Endothelial cell of umbilical vein (primary cell): ENCODE measurements at regions not wholly inside any gene's neighbourhood (a gene's known extent, or its start where the extent isn't known, plus 50 kb on each side); places are given as distances from the start of the nearest gene placed in this dataset.

Source experiments
- BruUV-seq: library from RNA; stranded (reverse); fragments of 400-500 nt; replicated peaks from 2 replicates; lab custom pipeline; 2021; lab: Mats Ljungman, UMichigan
- CTCF ChIA-PET: fragments of 300-600, 350-600 bp; sonication (Branson Sonifier 250); formaldehyde crosslinking; loops from one replicate; lab custom pipeline; 2021; ENCODE audit warnings: antibody characterized with exemption, inconsistent platforms; lab: Charles Lee
- POLR2A ChIA-PET: fragments of 300-600, 350-600 bp; sonication (Branson Sonifier 250); formaldehyde crosslinking; loops from one replicate; lab custom pipeline; 2021; ENCODE audit warnings: antibody characterized with exemption, inconsistent platforms; lab: Charles Lee
- DNase-seq: peaks from one replicate; pipeline ENCODE4 v3.0.0-alpha.2; 2011; ENCODE audit warnings: low read depth, low spot score
- FAIRE-seq: peaks from 2 replicates; lab custom pipeline; 2011; peaks lifted over from hg19 to GRCh38; lab: Jason Lieb, UNC
- H2AFZ ChIP-seq: 2 replicates; pipeline ENCODE4 v1.6.0; 2012; ENCODE audit warnings: low read depth, low read length, control low read depth, inconsistent platforms
- H3K27ac ChIP-seq: 2 replicates; pipeline ENCODE4 v1.5.1; 2011; ENCODE audit warnings: low read depth, mild to moderate bottlenecking, control low read depth, low read length, moderate library complexity; ENCODE audit not compliant: insufficient read depth
- H3K27me3 ChIP-seq, 2 experiments: 2 replicates each; pipeline versions ENCODE4 v1.6.0 to v1.6.1; 2011; ENCODE audit warnings: low read length in 2 of 2, mixed read lengths in 1 of 2; ENCODE audit not compliant: control insufficient read depth in 2 of 2, insufficient read depth in 2 of 2
- H3K36me3 ChIP-seq, 2 experiments: 2 replicates in 1 of 2; 3 replicates in 1 of 2; pipeline ENCODE4 v1.5.1; 2011; ENCODE audit warnings: low read length in 2 of 2, mild to moderate bottlenecking in 1 of 2, moderate library complexity in 1 of 2; ENCODE audit not compliant: control insufficient read depth in 2 of 2, insufficient read depth in 2 of 2; ENCODE audit errors: extremely low read depth in 1 of 2
- H3K4me1 ChIP-seq: 3 replicates; pipeline ENCODE4 v1.5.1; 2011; ENCODE audit warnings: mild to moderate bottlenecking, low read length; ENCODE audit not compliant: control insufficient read depth, insufficient read depth; ENCODE audit errors: extremely low read depth
- H3K4me2 ChIP-seq: 2 replicates; pipeline ENCODE4 v1.6.1; 2011; ENCODE audit warnings: low read length, control low read depth, mixed read lengths; ENCODE audit not compliant: insufficient read depth
- H3K4me3 ChIP-seq, 3 experiments: fragments of 200-600 bp in 1 of 3; sonication (generic), shearing (Covaris generic) in 1 of 3; replicated peaks in 1 of 3; 2 replicates each; pipeline ENCODE4 v1.5.1; 2011 to 2016; ENCODE audit warnings: control low read depth in 3 of 3, low read length in 3 of 3, mild to moderate bottlenecking in 2 of 3, inconsistent platforms in 1 of 3, low read depth in 1 of 3, moderate library complexity in 1 of 3; ENCODE audit not compliant: insufficient read depth in 1 of 3
- H3K79me2 ChIP-seq: 2 replicates; pipeline ENCODE4 v1.6.0; 2012; ENCODE audit warnings: low read length, inconsistent platforms; ENCODE audit not compliant: control insufficient read depth, insufficient read depth
- H3K9ac ChIP-seq: replicated peaks from 2 replicates; pipeline ENCODE3; 2011; ENCODE audit warnings: low read length, control low read depth; ENCODE audit not compliant: insufficient read depth; ENCODE audit errors: extremely low read depth
- H3K9me1 ChIP-seq: replicated peaks from 3 replicates; pipeline ENCODE4 v1.6.0; 2011; ENCODE audit warnings: mild to moderate bottlenecking, low read length; ENCODE audit not compliant: control insufficient read depth, insufficient read depth; ENCODE audit errors: extremely low read depth
- H3K9me3 ChIP-seq: replicated peaks from 2 replicates; pipeline ENCODE4 v1.5.1; 2012; ENCODE audit warnings: low read length, inconsistent platforms; ENCODE audit not compliant: control insufficient read depth, insufficient read depth
- H4K20me1 ChIP-seq: replicated peaks from 2 replicates; pipeline ENCODE3; 2011; ENCODE audit warnings: mild to moderate bottlenecking, low read length; ENCODE audit not compliant: control insufficient read depth, insufficient read depth; ENCODE audit errors: extremely low read depth
- EZH2 ChIP-seq: IDR thresholded peaks from 2 replicates; pipeline ENCODE4 v1.6.1; 2012; ENCODE audit warnings: borderline replicate concordance, low read depth, mild to moderate bottlenecking, moderate library complexity, low read length, inconsistent platforms; ENCODE audit not compliant: severe bottlenecking
- FOS ChIP-seq: IDR thresholded peaks from 2 replicates; pipeline ENCODE4 v1.6.1; 2011; ENCODE audit warnings: mild to moderate bottlenecking, low read length, moderate library complexity, borderline replicate concordance; ENCODE audit not compliant: insufficient read depth
- GATA2 ChIP-seq: IDR thresholded peaks from 2 replicates; pipeline ENCODE4 v1.7.0; 2011; ENCODE audit warnings: low read depth, mild to moderate bottlenecking, moderate library complexity, mixed read lengths, low read length; ENCODE audit not compliant: insufficient read length, insufficient read depth
- JUN ChIP-seq: IDR thresholded peaks from 2 replicates; pipeline ENCODE4 v1.6.1; 2011; ENCODE audit warnings: borderline replicate concordance, low read depth; ENCODE audit not compliant: insufficient read length, insufficient read depth
- MYC ChIP-seq: IDR thresholded peaks from one replicate; pipeline ENCODE4 v1.6.1; 2011; ENCODE audit warnings: mild to moderate bottlenecking, low read depth, low read length
- POLR2A ChIP-seq: IDR thresholded peaks from 2 replicates; pipeline ENCODE4 v1.6.1; 2012; ENCODE audit warnings: low read depth, mild to moderate bottlenecking, control low read depth, low read length
- POLR2AphosphoS5 ChIP-seq: IDR thresholded peaks from 2 replicates; pipeline ENCODE4 v1.6.1; 2012; ENCODE audit warnings: low read depth, mild to moderate bottlenecking, control low read depth, low read length, moderate library complexity; ENCODE audit not compliant: insufficient read depth
- dilution Hi-C: fragments of 300-500 bp; cut with MboI; formaldehyde crosslinking; loops from one replicate; pipeline ENCODE4 v1.15.0; 2019; ENCODE audit warnings: low sequenced_read_pairs; ENCODE audit not compliant: extremely low pct_ligation_motif_present
- intact Hi-C: fragments of 100-400 bp; cut with micrococcal nuclease; formaldehyde crosslinking; loops from one replicate; pipeline ENCODE4 v1.10.0; 2022
- TF ChIP-seq, protein P1 (sequence below), 2 donors: IDR thresholded peaks; 1 replicate in 1 of 2; 2 replicates in 1 of 2; pipeline ENCODE4 v1.5.1; 2011; ENCODE audit warnings: low read length in 2 of 2, mild to moderate bottlenecking in 2 of 2, moderate library complexity in 2 of 2, control low read depth in 1 of 2, inconsistent platforms in 1 of 2, low read depth in 1 of 2; ENCODE audit not compliant: insufficient read depth in 1 of 2; ENCODE audit errors: extremely low read depth in 1 of 2
- TF ChIP-seq, protein P2 (sequence below): IDR thresholded peaks from 2 replicates; pipeline ENCODE4 v1.6.1; 2011; ENCODE audit not compliant: insufficient read depth, insufficient read length

DNA sequence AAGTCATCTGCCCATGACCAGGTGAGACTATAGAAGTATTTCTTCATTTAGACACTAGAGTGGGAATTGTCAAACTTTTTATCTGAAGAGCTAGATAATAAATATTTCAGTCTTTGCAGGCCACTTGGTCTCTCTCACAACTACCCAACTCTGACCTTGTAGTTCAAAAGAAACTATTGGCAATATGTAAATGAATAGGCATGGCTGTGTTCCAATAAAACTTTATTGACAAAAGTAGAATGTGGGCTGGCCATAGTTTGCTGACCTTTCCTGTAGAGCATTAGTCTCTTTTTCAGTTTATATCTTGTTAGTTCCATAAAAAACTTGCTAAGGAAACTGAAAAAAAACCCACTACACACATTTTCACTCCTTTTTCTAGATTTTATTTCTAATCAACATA, 535.5 kb downstream of the PRR16 start:
- ChIA-PET CTCF (interaction anchor here (1.1 to 1.6 kb wide), 2 partner anchors 10 to 11 kb away, joined by 3 to 5 read pairs; no protein-coding TSS in a partner anchor), POLR2A (no interaction called here)
- Histone ChIP-seq H3K36me3 (no peaks in the 10 kb centered on the region), H3K9me3 (no peaks in the 10 kb centered on the region), H3K79me2 (no peaks in the 10 kb centered on the region), H3K27me3 (no peaks in the 10 kb centered on the region), H3K9ac (no peak overlapping the region), H3K4me1 (peaks cover 1% of the 10 kb centered on the region), H3K4me2 (no peak overlapping the region), H2AFZ (no peak overlapping the region), H3K4me3 (no peak overlapping the region), H3K9me1 (no peaks in the 10 kb centered on the region), H4K20me1 (no peaks in the 10 kb centered on the region), H3K27ac (no peak overlapping the region)
- TF ChIP-seq MYC: no peak
- TF ChIP-seq GATA2: no peak
- TF ChIP-seq JUN: no peak
- TF ChIP-seq FOS: no peak
- TF ChIP-seq, protein P1, sequence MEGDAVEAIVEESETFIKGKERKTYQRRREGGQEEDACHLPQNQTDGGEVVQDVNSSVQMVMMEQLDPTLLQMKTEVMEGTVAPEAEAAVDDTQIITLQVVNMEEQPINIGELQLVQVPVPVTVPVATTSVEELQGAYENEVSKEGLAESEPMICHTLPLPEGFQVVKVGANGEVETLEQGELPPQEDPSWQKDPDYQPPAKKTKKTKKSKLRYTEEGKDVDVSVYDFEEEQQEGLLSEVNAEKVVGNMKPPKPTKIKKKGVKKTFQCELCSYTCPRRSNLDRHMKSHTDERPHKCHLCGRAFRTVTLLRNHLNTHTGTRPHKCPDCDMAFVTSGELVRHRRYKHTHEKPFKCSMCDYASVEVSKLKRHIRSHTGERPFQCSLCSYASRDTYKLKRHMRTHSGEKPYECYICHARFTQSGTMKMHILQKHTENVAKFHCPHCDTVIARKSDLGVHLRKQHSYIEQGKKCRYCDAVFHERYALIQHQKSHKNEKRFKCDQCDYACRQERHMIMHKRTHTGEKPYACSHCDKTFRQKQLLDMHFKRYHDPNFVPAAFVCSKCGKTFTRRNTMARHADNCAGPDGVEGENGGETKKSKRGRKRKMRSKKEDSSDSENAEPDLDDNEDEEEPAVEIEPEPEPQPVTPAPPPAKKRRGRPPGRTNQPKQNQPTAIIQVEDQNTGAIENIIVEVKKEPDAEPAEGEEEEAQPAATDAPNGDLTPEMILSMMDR (IDR thresholded peaks at IDR 0.05; ENCODE audit: extremely low read depth in 1 of 2, insufficient read depth in 1 of 2, low read depth in 1 of 2, low read length in 2 of 2): no peak
- no peak for TF ChIP-seq EZH2
- TF ChIP-seq, protein P2, sequence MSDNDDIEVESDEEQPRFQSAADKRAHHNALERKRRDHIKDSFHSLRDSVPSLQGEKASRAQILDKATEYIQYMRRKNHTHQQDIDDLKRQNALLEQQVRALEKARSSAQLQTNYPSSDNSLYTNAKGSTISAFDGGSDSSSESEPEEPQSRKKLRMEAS: no peak
- TF ChIP-seq POLR2AphosphoS5: no peak
- no peak for TF ChIP-seq POLR2A
- FAIRE-seq: no peak
- intact Hi-C loops: no loop called here
- no peak for DNase-seq
- no TSS peak for BruUV-seq
- dilution Hi-C loops: no loop called here
